NCI-H1105 treated with DMSO at 0.1 percent for 48 hours (cell line): ENCODE measurements at regions not wholly inside any gene's neighbourhood (a gene's known extent, or its start where the extent isn't known, plus 50 kb on each side); places are given as distances from the start of the nearest gene placed in this dataset.
"Not testable (repeated sequence)": the region's sequence is repeated elsewhere in the genome, so short reads cannot be mapped to it uniquely, and the experiment has no call there.

Experiments
- DNase-seq: peaks from one replicate; lab custom pipeline; 2025; lab: John Stamatoyannopoulos, UW

- DNase-seq, result not testable (repeated sequence)
Observed at GRCh38 chr21:9788281-9788680, 733.1 kb upstream of the TPTE start.

GRCh38 chr21:9790354-9790753 is 731.0 kb upstream of the TPTE start:
- DNase-seq, result not testable (repeated sequence)

- not testable (repeated sequence) for DNase-seq
Observed at GRCh38 chr21:9791453-9791852, 729.9 kb upstream of the TPTE start.

GRCh38 chr21:9795291-9795690 is 726.1 kb upstream of the TPTE start:
- not testable (repeated sequence) for DNase-seq

GRCh38 chr21:9796293-9796692 is 725.1 kb upstream of the TPTE start:
- not testable (repeated sequence) for DNase-seq

GRCh38 chr21:9807675-9808074 is 713.7 kb upstream of the TPTE start:
- not testable (repeated sequence) for DNase-seq

- DNase-seq, result not testable (repeated sequence)
Observed at GRCh38 chr21:9811223-9812004, 710.0 kb upstream of the TPTE start.

DNA sequence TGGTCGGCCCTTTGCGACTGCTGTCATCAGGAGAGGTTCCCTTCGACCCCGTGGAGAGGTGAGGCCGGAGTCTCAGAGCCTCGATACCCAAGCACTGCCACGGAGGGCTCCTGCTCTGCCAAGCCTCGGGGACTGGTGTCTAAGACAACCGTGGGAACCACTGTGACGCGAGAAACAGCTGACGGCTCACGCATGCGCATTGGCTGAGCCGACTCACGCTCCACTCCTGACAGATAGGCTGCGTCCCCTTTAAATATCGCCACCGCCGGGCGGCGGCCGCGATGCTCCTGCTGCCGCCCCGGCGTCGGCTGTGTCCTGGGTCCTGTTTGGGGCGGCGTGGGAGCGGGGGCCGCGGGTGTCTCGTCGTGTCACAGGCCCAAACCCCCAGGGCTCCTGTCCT is 708.9 kb upstream of the TPTE start:
- not testable (repeated sequence) for DNase-seq

- DNase-seq, result not testable (repeated sequence)
Observed at GRCh38 chr21:9813894-9814814, 707.2 kb upstream of the TPTE start.

DNA sequence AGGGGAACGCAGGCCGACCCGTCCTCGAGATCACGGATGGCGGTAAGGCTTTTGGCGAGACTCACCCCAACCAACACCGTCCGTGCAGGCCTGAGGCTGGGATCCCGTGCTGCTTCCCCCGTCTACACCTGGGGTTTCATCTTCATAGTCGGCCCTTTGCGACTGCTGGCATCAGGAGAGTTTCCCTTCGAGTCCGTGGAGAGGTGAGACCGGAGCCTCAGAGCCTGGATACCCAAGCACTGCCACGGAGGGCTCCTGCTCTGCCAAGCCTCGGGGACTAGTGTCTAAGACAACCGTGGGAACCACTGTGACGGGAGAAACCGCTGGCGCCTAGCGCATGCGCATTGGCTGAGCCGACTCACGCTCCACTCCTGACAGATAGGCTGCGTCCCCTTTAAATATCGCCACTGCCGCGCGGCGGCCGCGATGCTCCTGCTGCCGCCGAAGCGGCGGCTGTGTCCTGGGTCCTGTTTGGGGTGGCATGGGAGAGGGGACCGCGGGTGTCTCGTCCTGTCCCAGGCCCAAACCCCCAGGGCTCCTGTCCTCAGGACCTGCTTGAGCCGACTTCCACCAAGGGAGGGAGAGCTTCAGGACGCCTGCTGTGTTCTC is 706.1 kb upstream of the TPTE start:
- DNase-seq, result not testable (repeated sequence)

DNA sequence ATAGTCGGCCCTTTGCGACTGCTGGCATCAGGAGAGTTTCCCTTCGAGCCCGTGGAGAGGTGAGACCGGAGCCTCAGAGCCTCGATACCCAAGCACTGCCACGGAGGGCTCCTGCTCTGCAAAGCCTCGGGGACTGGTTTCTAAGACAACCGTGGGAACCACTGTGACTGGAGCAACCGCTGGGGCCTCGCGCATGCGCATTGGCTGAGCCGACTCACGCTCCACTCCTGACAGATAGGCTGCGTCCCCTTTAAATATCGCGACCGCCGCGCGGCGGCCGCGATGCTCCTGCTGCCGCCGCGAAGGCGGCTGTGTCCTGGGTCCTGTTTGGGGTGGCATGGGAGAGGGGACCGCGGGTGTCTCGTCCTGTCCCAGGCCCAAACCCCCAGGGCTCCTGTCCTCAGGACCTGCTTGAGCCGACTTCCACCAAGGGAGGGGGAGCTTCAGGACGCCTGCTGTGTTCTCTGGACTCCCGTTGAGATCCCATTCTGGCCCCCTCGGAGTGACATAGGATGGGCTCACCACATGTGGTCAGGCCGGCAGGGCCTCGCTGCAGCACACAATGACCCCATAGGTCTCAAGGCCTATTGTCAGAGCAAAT is 704.5 kb upstream of the TPTE start:
- not testable (repeated sequence) for DNase-seq

- not testable (repeated sequence) for DNase-seq
Observed at GRCh38 chr21:9817841-9818441, 703.4 kb upstream of the TPTE start.

GRCh38 chr21:9819549-9820192 is 701.7 kb upstream of the TPTE start:
- not testable (repeated sequence) for DNase-seq

- not testable (repeated sequence) for DNase-seq
Observed at GRCh38 chr21:9820579-9820978, 700.8 kb upstream of the TPTE start.

- DNase-seq, result not testable (repeated sequence)
Observed at GRCh38 chr21:9821472-9821871, 699.9 kb upstream of the TPTE start.

GRCh38 chr21:9822093-9822820 is 699.1 kb upstream of the TPTE start:
- DNase-seq, result not testable (repeated sequence)

- not testable (repeated sequence) for DNase-seq
Observed at GRCh38 chr21:9823197-9824157, 697.9 kb upstream of the TPTE start.

- not testable (repeated sequence) for DNase-seq
Observed at GRCh38 chr21:9830801-9831200, 690.6 kb upstream of the TPTE start.

- DNase-seq, result not testable (repeated sequence)
Observed at GRCh38 chr21:9832751-9833150, 688.6 kb upstream of the TPTE start.
